A549 (cell line): ENCODE measurements at regions not wholly inside any gene's neighbourhood (a gene's known extent, or its start where the extent isn't known, plus 50 kb on each side); places are given as distances from the start of the nearest gene placed in this dataset.

Source experiments
- ATAC-seq, 2 experiments: fragments of 200-7000 bp in 1 of 2; fragments of >200 bp in 1 of 2; cut with Nextera tagmentation in 1 of 2; cut with Tn5 transposase in 1 of 2; 3 replicates each; pipeline versions ENCODE4 v1.8.0 to v1.9.1; 2018 to 2020; ENCODE audit warnings: mild to moderate bottlenecking in 1 of 2, moderate library complexity in 1 of 2
- CTCF ChIA-PET: fragments of 300-600 bp; sonication (Branson Sonifier 250); formaldehyde crosslinking; extraction: SDS; loops from one replicate; lab custom pipeline; 2021; ENCODE audit warnings: antibody characterized with exemption, inconsistent platforms; lab: Yijun Ruan, JAX
- POLR2A ChIA-PET: fragments of 350-600 bp; formaldehyde crosslinking; extraction: SDS; loops from one replicate; lab custom pipeline; 2021; ENCODE audit warnings: antibody characterized with exemption, inconsistent platforms; lab: Yijun Ruan, JAX
- DNase-seq, 2 experiments: peaks; one replicate each; pipeline versions ENCODE4 v3.0.0 to v3.0.0-alpha.2; 2011 to 2016; ENCODE audit warnings: low read depth in 1 of 2, low spot score in 1 of 2
- FAIRE-seq: peaks from 2 replicates; lab custom pipeline; 2011; peaks lifted over from hg19 to GRCh38; lab: Jason Lieb, UNC
- H3K27ac ChIP-seq, 2 experiments: fragments of >200 bp; sonication (Bioruptor Twin); formaldehyde crosslinking; 3 replicates each; pipeline ENCODE4 v1.5.1; 2016 to 2017
- H3K4me1 ChIP-seq: fragments of >200 bp; sonication (Bioruptor Twin); formaldehyde crosslinking; 3 replicates; pipeline ENCODE4 v1.6.1; 2016
- H3K4me2 ChIP-seq: fragments of >200 bp; sonication (Bioruptor Twin); formaldehyde crosslinking; 3 replicates; pipeline ENCODE4 v1.6.1; 2016
- H3K4me3 ChIP-seq: fragments of >200 bp; sonication (Bioruptor Twin); formaldehyde crosslinking; 3 replicates; pipeline ENCODE4 v1.5.1; 2016
- H3K9me3 ChIP-seq: fragments of >200 bp; sonication (Bioruptor Twin); formaldehyde crosslinking; 3 replicates; pipeline ENCODE4 v1.6.1; 2016
- ATOH8 ChIP-seq: fragments of 250-450 bp; sonication (Bioruptor Pico); IDR thresholded peaks from 2 replicates; pipeline ENCODE4 v1.5.0; 2020; ENCODE audit warnings: low read depth, mild to moderate bottlenecking, moderate library complexity
- BCL3 ChIP-seq: fragments of >200 bp; sonication (Bioruptor Twin); formaldehyde crosslinking; IDR thresholded peaks from 3 replicates; pipeline ENCODE4 v1.6.1; 2016
- CEBPB ChIP-seq, 2 experiments: fragments of >200 bp in 1 of 2; sonication (Bioruptor Twin) in 1 of 2; formaldehyde crosslinking in 1 of 2; IDR thresholded peaks; 2 replicates each; pipeline ENCODE4 v1.6.1; 2012 to 2016
- CHD4 ChIP-seq: fragments of 200-600 bp; sonication (generic); IDR thresholded peaks from 2 replicates; pipeline ENCODE4 v1.6.1; 2016; ENCODE audit warnings: antibody characterized with exemption, mild to moderate bottlenecking, borderline replicate concordance
- ESRRA ChIP-seq: fragments of 150-350 bp; IDR thresholded peaks from 2 replicates; pipeline ENCODE4 v1.6.1; 2014; ENCODE audit warnings: mild to moderate bottlenecking, low read length, borderline replicate concordance
- FOSB ChIP-seq: fragments of 250-450 bp; sonication (Bioruptor Pico); IDR thresholded peaks from 2 replicates; pipeline ENCODE4 v1.5.0; 2020; ENCODE audit warnings: mild to moderate bottlenecking, moderate library complexity
- FOXS1 ChIP-seq: fragments of 250-450 bp; sonication (Bioruptor Pico); IDR thresholded peaks from 2 replicates; pipeline ENCODE4 v1.5.0; 2020; ENCODE audit warnings: mild to moderate bottlenecking, moderate library complexity
- GATA3 ChIP-seq: IDR thresholded peaks from 2 replicates; pipeline ENCODE4 v1.6.1; 2012; ENCODE audit warnings: borderline replicate concordance
- HDAC2 ChIP-seq: fragments of 200-600 bp; sonication (generic); IDR thresholded peaks from 2 replicates; pipeline ENCODE4 v1.6.1; 2016
- HEYL ChIP-seq: fragments of 250-450 bp; sonication (Bioruptor Pico); IDR thresholded peaks from 2 replicates; pipeline ENCODE4 v1.8.0; 2021; ENCODE audit warnings: mild to moderate bottlenecking, moderate library complexity
- JUNB ChIP-seq: fragments of >200 bp; sonication (Bioruptor Twin); formaldehyde crosslinking; IDR thresholded peaks from 2 replicates; pipeline ENCODE4 v1.6.1; 2016
- KDM1A ChIP-seq: fragments of 200-600 bp; sonication (generic); IDR thresholded peaks from 2 replicates; pipeline ENCODE4 v1.6.1; 2016; ENCODE audit warnings: low read depth, mild to moderate bottlenecking
- MAFK ChIP-seq: fragments of 450-650 bp; IDR thresholded peaks from 2 replicates; pipeline ENCODE4 v1.6.1; 2014; ENCODE audit not compliant: partially characterized antibody
- MAZ ChIP-seq: fragments of 150-350 bp; IDR thresholded peaks from 2 replicates; pipeline ENCODE4 v1.6.1; 2014; ENCODE audit warnings: antibody characterized with exemption, low read depth, low read length, borderline replicate concordance
- MYC ChIP-seq: IDR thresholded peaks from 2 replicates; pipeline ENCODE4 v1.6.1; 2012; ENCODE audit warnings: mild to moderate bottlenecking, inconsistent platforms, low read length, improper control_type of control experiment, borderline replicate concordance
- NR3C1 ChIP-seq: fragments of >200 bp; sonication (Bioruptor Twin); formaldehyde crosslinking; IDR thresholded peaks from 3 replicates; pipeline ENCODE4 v1.6.1; 2017
- RCOR1 ChIP-seq: fragments of 150-350 bp; IDR thresholded peaks from 2 replicates; pipeline ENCODE4 v1.6.1; 2014; ENCODE audit warnings: antibody characterized with exemption, low read length, low read depth
- RFX5 ChIP-seq: fragments of 450-650 bp; IDR thresholded peaks from 2 replicates; pipeline ENCODE4 v1.7.1; 2014; ENCODE audit warnings: antibody characterized with exemption, mild to moderate bottlenecking, moderate library complexity
- SMC3 ChIP-seq: fragments of >200 bp; sonication (Bioruptor Twin); formaldehyde crosslinking; IDR thresholded peaks from 3 replicates; pipeline ENCODE4 v1.6.1; 2018; ENCODE audit warnings: inconsistent platforms
- SREBF2 ChIP-seq: fragments of 450-650 bp; IDR thresholded peaks from 2 replicates; pipeline ENCODE4 v1.6.1; 2014; ENCODE audit warnings: mild to moderate bottlenecking, moderate library complexity
- TFCP2L1 ChIP-seq: fragments of 250-450 bp; sonication (Bioruptor Pico); IDR thresholded peaks from 2 replicates; pipeline ENCODE4 v1.5.0; 2021; ENCODE audit warnings: mild to moderate bottlenecking
- ZNF302 ChIP-seq: fragments of 250-450 bp; sonication (Bioruptor Pico); IDR thresholded peaks from 2 replicates; pipeline ENCODE4 v1.9.0; 2021; ENCODE audit warnings: inconsistent platforms, mild to moderate bottlenecking, moderate library complexity
- ZSCAN20 ChIP-seq: fragments of 250-450 bp; sonication (Bioruptor Pico); IDR thresholded peaks from 2 replicates; pipeline ENCODE4 v1.8.0; 2022; ENCODE audit warnings: mild to moderate bottlenecking, moderate library complexity
- WGBS: methylation state at CpG from one replicate; pipeline ENCODE4 v1.1.6; 2017; ENCODE audit errors: missing lambda C conversion rate; 5-methylcytosine and 5-hydroxymethylcytosine counted together
- TF ChIP-seq, protein P1 (sequence below): IDR thresholded peaks from 2 replicates; pipeline ENCODE4 v1.6.1; 2012

- Histone ChIP-seq H3K9me3 (no peaks in the 10 kb centered on the region), H3K27ac (no peak overlapping the region), H3K4me3 (no peak overlapping the region), H3K4me1 (no peaks in the 10 kb centered on the region), H3K4me2 (no peak overlapping the region)
- TF ChIP-seq ESRRA (no peak), ZSCAN20 (CRISPR knock-in tag) (no peak), RFX5 (no peak), BCL3 (no peak), FOSB (CRISPR knock-in tag) (no peak), ATOH8 (CRISPR knock-in tag) (no peak), SREBF2 (no peak), RCOR1 (no peak), JUNB (no peak), HEYL (no peak), MAZ (no peak)
- TF ChIP-seq, protein P1, sequence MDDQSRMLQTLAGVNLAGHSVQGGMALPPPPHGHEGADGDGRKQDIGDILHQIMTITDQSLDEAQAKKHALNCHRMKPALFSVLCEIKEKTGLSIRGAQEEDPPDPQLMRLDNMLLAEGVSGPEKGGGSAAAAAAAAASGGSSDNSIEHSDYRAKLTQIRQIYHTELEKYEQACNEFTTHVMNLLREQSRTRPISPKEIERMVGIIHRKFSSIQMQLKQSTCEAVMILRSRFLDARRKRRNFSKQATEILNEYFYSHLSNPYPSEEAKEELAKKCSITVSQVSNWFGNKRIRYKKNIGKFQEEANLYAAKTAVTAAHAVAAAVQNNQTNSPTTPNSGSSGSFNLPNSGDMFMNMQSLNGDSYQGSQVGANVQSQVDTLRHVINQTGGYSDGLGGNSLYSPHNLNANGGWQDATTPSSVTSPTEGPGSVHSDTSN: no peak
- FAIRE-seq (no peak), DNase-seq (no peak), ATAC-seq (no peak)
- ChIA-PET POLR2A (no interaction called here), CTCF (no interaction called here)
- 0% methylated on average over 1 of the region's 1 CpG for WGBS
Measured at GRCh38 chr16:55249936-55250335, 74.1 kb upstream of the IRX6 start.

GRCh38 chr16:55250701-55251100 lies 73.3 kb upstream of the IRX6 start:
- ChIA-PET CTCF (no interaction called here), POLR2A (no interaction called here)
- no peak for ATAC-seq

GRCh38 chr16:55251151-55251550 lies 72.9 kb upstream of the IRX6 start:
- DNase-seq (no peak), ATAC-seq (no peak), FAIRE-seq (no peak)
- Histone ChIP-seq H3K27ac (no peak overlapping the region), H3K9me3 (no peaks in the 10 kb centered on the region), H3K4me1 (no peaks in the 10 kb centered on the region), H3K4me3 (no peak overlapping the region), H3K4me2 (no peak overlapping the region)
- TF ChIP-seq ZNF302 (CRISPR knock-in tag) (no peak), RCOR1 (no peak)
- ChIA-PET POLR2A (no interaction called here), CTCF (no interaction called here)
- 0% methylated on average over 2 of the region's 2 CpGs for WGBS

More at GRCh38 chr16:55250701-55251100, 73.3 kb upstream of the IRX6 start:
- no peak for FAIRE-seq
- DNase-seq: no peak
- no peak overlapping the region for H3K27ac ChIP-seq
- no peaks in the 10 kb centered on the region for H3K9me3 ChIP-seq
- H3K4me3 ChIP-seq: no peak overlapping the region
- WGBS: 0% methylated on average over 1 of the region's 1 CpG
- no peak for TF ChIP-seq ZNF302 (CRISPR knock-in tag)
- no peak for TF ChIP-seq MAFK
- no peak for TF ChIP-seq TFCP2L1 (CRISPR knock-in tag)
- no peak for TF ChIP-seq SMC3
- TF ChIP-seq FOXS1 (CRISPR knock-in tag): no peak
- TF ChIP-seq MYC: no peak
- TF ChIP-seq CHD4: no peak
- TF ChIP-seq ESRRA: no peak
- no peak for TF ChIP-seq JUNB
- TF ChIP-seq HDAC2: no peak
- no peak for TF ChIP-seq GATA3
- no peak for TF ChIP-seq NR3C1
- TF ChIP-seq CEBPB (IDR thresholded peaks at IDR 0.05): no peak
- TF ChIP-seq KDM1A: no peak
- no peak for TF ChIP-seq ATOH8 (CRISPR knock-in tag)
- TF ChIP-seq, all 56 proteins: peak for 0
- no peaks in the 10 kb centered on the region for H3K4me1 ChIP-seq
- no peak overlapping the region for H3K4me2 ChIP-seq
